SU-DHL-6 (cell line): ENCODE measurements at regions not wholly inside any gene's neighbourhood (a gene's known extent, or its start where the extent isn't known, plus 50 kb on each side); places are given as distances from the start of the nearest gene placed in this dataset.

Experiments used
- H2AFZ ChIP-seq: fragments of 200-600 bp; sonication (generic); 2 replicates; pipeline ENCODE4 v1.6.1; 2014; ENCODE audit warnings: low read depth, mild to moderate bottlenecking, moderate library complexity, mixed read lengths, antibody characterized with exemption, low read length; ENCODE audit not compliant: severe bottlenecking
- H3F3A ChIP-seq: fragments of 200-600 bp; shearing (Covaris generic); 2 replicates; pipeline ENCODE4 v1.6.0; 2016; ENCODE audit warnings: antibody characterized with exemption, mild to moderate bottlenecking; ENCODE audit not compliant: insufficient read depth
- H3K27ac ChIP-seq: fragments of 200-600 bp; sonication (generic); 2 replicates; pipeline ENCODE4 v1.5.1; 2016; ENCODE audit warnings: low read depth, mild to moderate bottlenecking, low read length, moderate library complexity, mixed read lengths
- H3K27me3 ChIP-seq: fragments of 200-600 bp; sonication (generic), shearing (Covaris generic); 2 replicates; pipeline ENCODE4 v1.6.0; 2014; ENCODE audit warnings: mild to moderate bottlenecking, low read length
- H3K36me3 ChIP-seq: fragments of 200-600 bp; sonication (generic); 2 replicates; pipeline ENCODE4 v1.6.1; 2014; ENCODE audit warnings: mild to moderate bottlenecking, low read length, mixed read lengths
- H3K4me2 ChIP-seq: fragments of 300-600, 200-600 bp; shearing (Covaris generic), sonication (generic); 2 replicates; pipeline ENCODE4 v1.6.0; 2014; ENCODE audit warnings: low read length, low read depth, mild to moderate bottlenecking; ENCODE audit not compliant: poor library complexity, severe bottlenecking
- H3K4me3 ChIP-seq: fragments of 200-600 bp; sonication (generic); 2 replicates; pipeline ENCODE4 v1.5.1; 2014; ENCODE audit warnings: antibody characterized with exemption, low read length, mild to moderate bottlenecking, mixed read lengths; ENCODE audit not compliant: insufficient read depth, poor library complexity, severe bottlenecking
- H3K79me2 ChIP-seq: fragments of 200-600 bp; sonication (generic); 2 replicates; pipeline ENCODE4 v1.6.1; 2014; ENCODE audit warnings: mild to moderate bottlenecking, low read length, moderate library complexity; ENCODE audit not compliant: insufficient read depth
- H3K9ac ChIP-seq: fragments of 200-600 bp; sonication (generic); 2 replicates; pipeline ENCODE4 v1.7.0; 2014; ENCODE audit warnings: mild to moderate bottlenecking, low read length
- H3K9me2 ChIP-seq: fragments of 200-600 bp; sonication (generic); replicated peaks from 2 replicates; pipeline ENCODE4 v1.6.1; 2014; ENCODE audit warnings: low read length; ENCODE audit not compliant: insufficient read depth
- H3K9me3 ChIP-seq: fragments of 200-600 bp; sonication (generic); 2 replicates; pipeline ENCODE4 v1.6.1; 2014; ENCODE audit warnings: low read length, mixed read lengths; ENCODE audit not compliant: insufficient read depth
- H4K20me1 ChIP-seq: fragments of 200-600 bp; sonication (generic); 2 replicates; pipeline ENCODE4 v1.6.1; 2014; ENCODE audit warnings: low read depth, mild to moderate bottlenecking, antibody characterized with exemption, low read length, moderate library complexity, mixed read lengths
- CTCF ChIP-seq: fragments of 200-600 bp; sonication (generic); IDR thresholded peaks from one replicate; pipeline ENCODE4 v1.5.1; 2017; ENCODE audit warnings: antibody characterized with exemption, mild to moderate bottlenecking, low read length, moderate library complexity; ENCODE audit not compliant: insufficient read depth, poor library complexity, severe bottlenecking
- EZH2phosphoT487 ChIP-seq: fragments of 200-600 bp; sonication (generic), shearing (Covaris generic); conservative IDR thresholded peaks from 2 replicates; pipeline ENCODE4 v1.6.1; 2018; ENCODE audit warnings: mild to moderate bottlenecking, antibody characterized with exemption, low read length, moderate library complexity, mixed read lengths

- Histone ChIP-seq H3F3A (no peaks in the 10 kb centered on the region), H3K4me3 (no peak overlapping the region), H4K20me1 (no peaks in the 10 kb centered on the region), H3K79me2 (no peaks in the 10 kb centered on the region), H3K27me3 (no peaks in the 10 kb centered on the region), H3K9me3 (no peaks in the 10 kb centered on the region), H3K9ac (no peak overlapping the region), H3K36me3 (no peaks in the 10 kb centered on the region), H3K4me2 (no peak overlapping the region), H3K9me2 (no peaks in the 10 kb centered on the region), H2AFZ (no peak overlapping the region), H3K27ac (no peak overlapping the region)
- TF ChIP-seq CTCF (no peak), EZH2phosphoT487 (no peak)
Observed at GRCh38 chr19:28500982-28501630, 711.8 kb downstream of the UQCRFS1 start.

DNA sequence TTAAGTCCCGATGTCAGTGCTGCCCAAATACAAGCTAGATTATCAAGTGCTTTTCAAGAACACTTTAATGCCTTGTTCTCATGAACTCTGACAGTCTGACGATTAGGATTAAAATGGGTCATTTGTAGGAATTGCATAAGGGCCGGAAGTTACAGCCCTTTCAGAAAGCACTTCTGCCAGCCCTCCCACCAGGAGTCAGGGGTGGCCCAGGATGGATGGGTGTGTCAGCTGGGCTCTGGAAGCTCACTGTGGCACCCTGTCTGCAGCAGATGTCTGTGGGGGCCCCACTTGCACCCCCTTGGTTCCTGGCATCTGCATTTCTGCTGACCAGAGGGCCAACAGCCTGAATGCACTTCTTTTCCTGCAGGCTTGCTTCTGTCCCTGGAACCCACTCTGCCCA, 712.7 kb downstream of the UQCRFS1 start:
- H4K20me1 ChIP-seq, result no peaks in the 10 kb centered on the region
- H2AFZ ChIP-seq, result no peak overlapping the region
- H3K79me2 ChIP-seq, result no peaks in the 10 kb centered on the region
- H3K27ac ChIP-seq, result no peak overlapping the region
- H3K9me3 ChIP-seq, result no peaks in the 10 kb centered on the region
- H3F3A ChIP-seq, result no peaks in the 10 kb centered on the region
- H3K4me3 ChIP-seq, result no peak overlapping the region
- no peaks in the 10 kb centered on the region for H3K27me3 ChIP-seq
- no peaks in the 10 kb centered on the region for H3K9me2 ChIP-seq
- H3K9ac ChIP-seq, result no peak overlapping the region
- TF ChIP-seq EZH2phosphoT487, result no peak
- no peak for TF ChIP-seq CTCF
- H3K36me3 ChIP-seq, result no peaks in the 10 kb centered on the region
- H3K4me2 ChIP-seq, result no peak overlapping the region

GRCh38 chr19:28498404-28498976, 714.5 kb downstream of the UQCRFS1 start:
- Histone ChIP-seq H3K36me3 (no peaks in the 10 kb centered on the region), H3K4me3 (no peak overlapping the region), H3K79me2 (no peaks in the 10 kb centered on the region), H2AFZ (no peak overlapping the region), H3K27ac (no peak overlapping the region), H3K9me3 (no peaks in the 10 kb centered on the region), H3K9ac (no peak overlapping the region), H3K9me2 (no peaks in the 10 kb centered on the region), H3F3A (no peaks in the 10 kb centered on the region), H3K4me2 (no peak overlapping the region), H4K20me1 (no peaks in the 10 kb centered on the region), H3K27me3 (no peaks in the 10 kb centered on the region)
- TF ChIP-seq EZH2phosphoT487, result no peak
- TF ChIP-seq CTCF, result no peak
